HG03097 (cell line): ENCODE measurements at regions not wholly inside any gene's neighbourhood (a gene's known extent, or its start where the extent isn't known, plus 50 kb on each side); places are given as distances from the start of the nearest gene placed in this dataset.

Source experiments
- ATAC-seq: cut with Tn5 transposase; IDR thresholded peaks from one replicate; pipeline ENCODE4 v1.9.1; 2021; ENCODE audit not compliant: unreplicated experiment, low FRiP score

DNA sequence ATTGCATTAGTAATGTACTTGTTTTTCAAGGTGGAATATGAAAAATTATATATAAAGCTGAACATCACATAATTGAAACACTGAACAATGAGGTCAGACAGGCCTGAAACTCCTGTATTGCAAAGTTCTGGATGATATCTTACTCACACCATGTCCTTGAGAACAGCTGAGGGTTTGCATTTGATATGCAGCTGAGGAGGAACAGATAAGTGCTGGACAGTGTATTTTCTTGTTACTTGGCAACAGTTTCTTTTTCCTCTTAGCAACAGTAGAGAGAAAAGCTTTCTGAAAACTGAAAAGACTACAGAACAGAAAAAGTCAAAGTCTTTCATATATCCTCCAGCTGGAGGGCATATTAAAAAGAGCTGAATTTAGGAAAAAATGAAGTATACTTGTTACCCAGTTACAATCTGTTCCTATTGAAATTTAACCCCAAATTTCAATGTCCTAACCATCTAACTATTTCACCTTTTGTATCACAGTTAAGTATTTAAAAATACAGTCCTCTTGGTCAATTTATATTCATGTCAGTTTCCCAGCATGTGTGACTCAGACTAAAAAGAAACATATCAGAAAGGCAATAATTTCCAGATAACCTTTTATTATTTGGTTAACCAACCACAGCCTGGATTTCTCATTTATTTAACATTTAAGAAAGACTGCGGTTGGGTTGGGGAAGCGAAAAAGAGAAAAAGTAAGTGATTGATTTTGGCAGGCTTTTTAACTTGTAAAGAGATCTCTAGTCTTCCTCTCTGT is 733.0 kb upstream of the DPPA4 start:
- ATAC-seq, result no peak

DNA sequence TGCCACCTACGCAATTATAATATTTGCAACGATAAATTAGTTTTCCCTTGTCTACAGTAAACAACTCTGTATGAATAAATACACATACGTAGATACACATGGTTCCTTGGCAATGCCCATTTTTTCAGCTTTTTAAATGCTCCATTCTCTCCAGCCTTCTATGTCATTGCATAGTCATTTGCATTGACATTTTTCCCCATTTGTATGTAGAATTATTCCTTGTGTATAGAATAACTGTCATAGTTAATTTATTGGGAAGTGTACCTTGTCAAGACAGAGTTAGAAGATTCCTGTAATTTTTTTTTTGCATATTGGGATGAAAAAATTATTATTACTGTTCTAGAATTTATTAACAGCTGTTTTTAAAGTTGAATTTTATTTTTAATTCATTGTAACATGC is 736.7 kb upstream of the DPPA4 start:
- no peak for ATAC-seq

DNA sequence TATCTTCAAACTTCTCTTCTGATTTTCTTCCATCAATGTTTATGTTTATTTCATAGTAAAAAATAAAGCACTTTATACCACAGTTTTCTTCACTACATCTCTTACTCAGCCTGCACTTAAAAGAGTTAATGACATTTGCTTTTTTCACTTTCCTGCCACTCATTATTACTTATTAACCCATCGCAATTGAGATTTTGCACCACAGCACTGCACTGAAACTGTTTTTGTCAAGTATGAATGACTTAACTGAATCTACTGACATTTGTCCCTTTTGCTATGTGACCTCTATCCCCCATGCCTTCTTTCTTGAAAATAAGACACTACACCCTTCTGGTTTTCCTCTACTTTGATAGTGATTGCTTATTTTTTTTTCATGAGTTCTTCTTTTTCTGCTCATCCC is 739.7 kb upstream of the DPPA4 start:
- ATAC-seq, result no peak

DNA sequence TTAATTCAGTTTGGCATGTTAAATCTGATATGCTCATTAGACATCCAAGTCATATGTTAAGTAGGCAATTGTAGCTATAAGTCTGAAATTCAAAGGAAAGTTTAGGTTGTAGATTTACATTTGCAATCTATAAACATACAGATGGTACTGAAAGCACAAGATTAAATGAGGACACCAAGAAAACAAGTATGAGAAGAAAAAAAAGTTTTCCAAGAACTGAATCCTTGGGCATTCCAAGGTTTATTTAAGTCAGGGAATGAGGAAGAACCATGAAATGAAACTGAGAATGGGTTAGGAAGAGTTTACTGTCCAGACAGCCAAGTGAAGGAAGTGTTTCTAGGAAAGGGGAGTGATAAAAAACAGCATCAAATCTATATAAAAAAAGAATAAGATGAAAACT is 756.1 kb upstream of the DPPA4 start:
- no peak for ATAC-seq

DNA sequence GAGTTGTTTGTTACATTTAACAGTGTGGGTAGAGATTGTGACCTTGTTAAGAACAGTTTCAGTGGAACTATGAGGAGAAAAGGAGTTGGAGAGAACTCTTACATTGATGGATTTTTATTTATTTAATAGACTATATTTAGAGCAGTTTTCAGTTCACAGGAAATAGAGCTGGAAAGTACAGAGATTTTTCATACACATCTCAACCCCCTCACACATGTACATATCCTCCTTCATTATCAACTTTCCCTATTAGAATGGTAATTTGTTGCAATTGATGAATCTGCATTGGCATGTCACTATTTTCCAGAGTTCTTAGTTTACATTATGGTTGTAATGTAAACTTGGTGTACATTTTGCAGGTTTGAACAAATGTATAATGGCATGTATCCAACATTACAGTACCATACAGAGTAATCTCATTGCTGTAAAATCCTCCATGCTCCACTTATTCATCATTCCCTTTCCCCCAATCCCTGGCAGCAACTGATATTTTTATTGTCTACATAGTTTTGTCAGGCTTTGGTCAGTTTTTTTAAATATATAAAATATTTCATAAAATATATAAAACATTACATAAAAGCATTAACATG is 756.6 kb upstream of the DPPA4 start:
- no peak for ATAC-seq

DNA sequence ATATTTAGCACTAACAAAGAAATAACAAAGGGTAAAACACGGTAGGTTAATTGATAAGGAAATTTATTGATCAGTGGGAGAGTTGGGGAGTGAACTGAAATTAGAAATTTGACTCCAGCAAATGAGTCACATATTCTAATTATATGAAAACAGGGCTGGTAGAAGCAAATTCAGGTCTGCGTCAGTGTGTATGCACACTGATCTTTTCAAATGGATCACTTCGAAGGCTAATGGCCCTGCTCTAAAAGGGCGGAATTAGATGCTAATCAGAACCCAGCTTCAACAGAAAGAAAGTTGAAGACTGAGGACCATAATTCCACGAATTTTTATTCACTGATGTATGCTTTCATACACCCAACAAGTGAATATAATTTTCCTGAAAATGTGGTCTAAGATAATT is 762.4 kb upstream of the DPPA4 start:
- ATAC-seq, result no peak

DNA sequence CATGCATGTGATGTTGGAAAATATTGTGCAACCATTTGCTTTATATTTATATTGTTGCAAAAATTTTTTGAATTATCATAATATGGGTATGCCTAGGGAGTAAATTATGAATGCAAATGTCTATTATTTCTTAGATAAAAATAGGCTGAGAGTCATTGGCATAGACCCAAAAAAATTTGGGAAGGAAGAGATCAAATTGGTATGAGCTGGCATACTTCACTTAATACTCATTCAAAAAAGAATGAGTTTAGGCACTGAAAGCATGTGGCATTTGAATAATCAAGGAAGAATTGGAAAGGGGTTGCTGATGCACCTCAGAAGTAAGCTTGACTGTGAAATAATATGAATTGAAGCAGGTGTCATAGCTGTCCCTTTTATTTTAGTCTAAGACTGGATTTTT is 764.0 kb upstream of the DPPA4 start:
- ATAC-seq, result no peak

DNA sequence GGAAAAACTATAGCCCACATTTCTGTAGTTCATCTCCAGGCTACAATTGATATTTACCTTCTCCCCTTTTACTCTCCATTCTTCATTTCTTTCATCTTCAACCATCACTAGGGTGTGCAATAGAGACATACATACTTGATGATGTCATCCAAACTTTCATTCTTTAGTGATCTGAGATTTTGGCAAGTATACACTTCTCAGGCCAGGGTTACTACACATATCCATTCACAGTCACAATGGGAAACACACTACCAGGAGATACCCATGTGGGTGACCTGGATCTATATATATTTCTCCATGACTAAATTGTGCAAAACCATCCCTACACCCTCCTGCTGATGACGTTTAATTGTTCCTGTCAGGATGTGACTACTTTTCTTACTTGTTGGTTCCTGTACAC is 769.5 kb upstream of the DPPA4 start:
- ATAC-seq, result no peak

DNA sequence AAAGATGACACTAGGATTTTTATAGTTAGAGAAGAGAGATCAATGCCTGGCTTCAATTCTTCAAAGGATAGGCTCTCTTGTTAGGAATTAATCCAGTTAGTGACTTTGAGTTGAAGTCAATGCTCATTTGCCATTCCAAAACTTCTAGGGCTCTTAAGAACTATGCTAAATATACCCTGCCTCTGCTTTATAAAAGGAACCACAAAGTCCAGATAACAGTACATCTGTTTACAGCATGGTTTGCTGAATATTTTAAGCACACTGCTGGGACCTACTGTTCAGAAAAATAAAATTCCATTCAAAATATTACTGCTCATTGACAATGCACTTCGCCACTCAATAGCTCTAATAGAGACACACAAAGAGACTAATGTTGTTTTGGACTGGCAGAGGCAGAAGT is 786.6 kb upstream of the DPPA4 start:
- ATAC-seq, result no peak

DNA sequence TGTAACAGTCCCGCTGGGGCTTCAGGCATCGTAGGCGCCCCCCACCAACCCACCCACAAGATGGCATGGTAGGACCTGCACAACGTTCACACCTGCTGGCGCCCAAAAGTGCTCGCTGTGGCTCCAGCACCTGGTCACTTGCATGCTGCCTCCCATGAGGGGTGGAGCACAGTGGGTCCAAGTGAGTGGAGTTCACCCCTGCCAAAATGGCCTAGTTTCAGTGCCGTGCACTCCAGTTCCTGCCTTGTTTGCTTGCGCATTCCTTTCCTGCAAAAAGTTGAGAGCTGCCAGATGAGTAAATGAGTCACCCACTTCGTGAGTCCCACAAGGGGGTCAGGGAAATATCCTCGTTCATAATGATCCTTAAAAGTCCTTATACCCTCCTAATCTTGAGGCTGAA is 788.7 kb upstream of the DPPA4 start:
- ATAC-seq, result no peak

DNA sequence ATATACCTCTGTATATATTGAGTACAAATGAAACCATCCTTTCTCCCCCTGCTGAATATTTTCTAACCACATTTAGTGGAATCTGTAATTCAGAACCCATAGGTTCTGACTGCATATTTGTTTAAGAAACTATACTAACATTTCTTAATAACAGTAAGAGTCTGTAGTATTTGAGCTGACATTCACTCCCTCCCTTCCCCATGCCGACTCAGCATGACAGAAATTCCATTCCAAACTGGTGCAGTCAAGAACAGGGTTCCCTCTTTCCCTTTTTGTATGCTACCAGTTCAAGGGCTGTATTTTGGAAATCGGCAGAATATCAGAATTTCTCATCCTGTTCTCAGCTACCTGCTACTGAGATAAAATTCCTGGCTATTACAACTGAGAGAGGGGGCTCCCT is 796.6 kb upstream of the DPPA4 start:
- no peak for ATAC-seq

DNA sequence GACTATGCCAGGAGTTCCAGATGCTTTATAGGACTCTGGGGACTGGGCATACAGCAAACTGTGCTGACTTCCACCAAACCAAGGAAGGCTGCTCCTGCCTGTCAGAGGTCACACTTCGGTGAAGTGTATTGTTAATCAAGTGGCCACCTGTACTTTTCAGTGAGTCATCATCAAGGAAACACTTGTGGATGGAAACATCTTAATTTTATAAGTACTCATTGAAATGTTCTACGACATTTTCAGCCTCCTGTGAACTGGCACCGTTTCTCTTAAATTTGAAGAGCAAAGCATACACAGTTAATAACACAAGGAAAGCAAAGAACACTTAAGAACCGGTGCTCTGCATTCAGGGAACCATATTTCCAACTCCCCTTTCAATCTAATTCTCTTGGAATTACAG is 801.7 kb upstream of the DPPA4 start:
- no peak for ATAC-seq

DNA sequence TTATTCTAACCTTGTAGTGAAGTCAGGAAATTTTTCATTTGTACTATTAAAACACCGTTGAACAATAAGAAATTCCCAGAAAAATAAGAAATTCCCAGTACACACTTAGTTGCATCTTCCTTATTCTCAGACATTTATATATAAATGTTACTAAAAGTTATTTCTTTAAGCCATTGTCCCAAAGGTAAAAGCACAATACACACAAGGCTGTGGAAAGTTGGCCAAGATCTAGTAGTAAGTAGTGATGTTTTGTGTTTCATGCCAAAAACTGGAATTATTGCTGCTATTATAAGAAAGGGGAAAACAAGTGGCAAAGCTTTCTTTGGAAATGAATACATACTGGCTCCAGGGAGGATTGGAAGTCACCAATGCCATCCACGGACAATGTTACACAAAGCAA is 802.5 kb upstream of the DPPA4 start:
- no peak for ATAC-seq

DNA sequence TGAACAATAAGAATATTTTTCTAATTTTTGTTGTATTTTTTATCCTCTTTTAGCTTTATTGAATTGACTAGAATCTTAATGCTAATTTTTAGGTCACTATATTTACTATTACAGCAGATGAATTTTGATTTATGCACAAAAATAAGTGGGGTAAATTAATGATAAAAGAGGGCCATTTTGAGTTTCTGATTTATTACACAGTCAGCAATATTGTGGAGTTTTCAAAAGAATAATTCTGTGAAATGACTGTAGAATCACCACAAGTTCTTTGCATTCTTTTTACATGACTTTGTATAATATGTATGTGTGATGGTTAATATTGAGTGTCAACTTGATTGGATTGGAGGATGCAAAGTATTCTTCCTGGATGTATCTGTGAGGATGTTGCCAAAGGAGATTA is 812.4 kb upstream of the DPPA4 start:
- ATAC-seq, result no peak

DNA sequence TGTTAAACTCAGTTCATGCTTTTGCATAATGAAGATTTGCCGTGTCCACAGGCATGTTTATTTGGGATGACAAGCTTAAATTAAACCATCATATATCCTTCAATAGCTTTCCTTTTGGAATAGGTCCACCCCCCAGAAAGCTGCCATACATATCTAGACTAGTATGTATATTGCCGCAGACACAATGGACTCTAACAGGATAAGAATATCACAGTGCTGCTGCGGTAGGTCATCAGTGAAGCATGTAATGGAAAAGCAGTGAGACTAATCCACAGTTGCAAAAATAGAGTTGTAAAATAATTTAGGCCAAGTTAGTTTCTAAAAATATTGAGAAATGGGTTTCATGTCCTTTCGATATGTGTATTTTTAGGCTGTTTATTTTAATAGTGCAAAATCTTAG is 819.9 kb upstream of the DPPA4 start:
- no peak for ATAC-seq

DNA sequence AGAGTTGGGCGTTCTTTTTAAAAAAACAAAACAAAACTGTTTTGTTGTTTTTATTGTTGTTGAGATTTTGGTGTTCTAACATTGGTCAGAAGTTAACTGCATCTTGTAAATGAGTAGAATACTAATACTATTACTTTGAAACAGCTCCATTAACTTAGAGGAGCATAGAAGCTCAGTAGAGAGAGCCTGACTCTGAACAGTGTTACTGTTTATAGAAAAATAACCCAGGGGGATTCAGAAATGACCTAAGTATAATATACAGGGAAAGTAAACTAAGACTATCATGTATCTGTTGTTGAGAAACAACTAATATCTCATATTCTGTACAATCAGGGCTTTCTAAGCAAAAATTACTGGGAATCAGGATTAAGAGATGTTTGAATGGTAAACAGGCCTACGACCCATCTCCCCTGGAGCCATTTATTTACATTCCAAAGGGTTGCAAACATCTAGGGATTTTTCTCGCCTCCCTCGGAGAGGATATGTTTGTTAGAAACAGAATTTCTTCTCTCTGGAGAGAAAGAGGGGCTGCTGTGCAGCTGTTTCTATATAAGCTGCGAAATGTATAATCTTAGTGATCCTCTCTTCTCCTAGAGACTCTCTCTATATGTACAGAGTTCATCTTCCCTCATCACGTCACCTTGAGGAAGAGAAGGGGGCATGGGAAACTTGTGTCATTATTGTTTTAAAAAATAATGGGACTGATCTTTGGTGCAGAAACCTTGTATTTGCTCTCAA is 827.5 kb upstream of the DPPA4 start:
- no peak for ATAC-seq

DNA sequence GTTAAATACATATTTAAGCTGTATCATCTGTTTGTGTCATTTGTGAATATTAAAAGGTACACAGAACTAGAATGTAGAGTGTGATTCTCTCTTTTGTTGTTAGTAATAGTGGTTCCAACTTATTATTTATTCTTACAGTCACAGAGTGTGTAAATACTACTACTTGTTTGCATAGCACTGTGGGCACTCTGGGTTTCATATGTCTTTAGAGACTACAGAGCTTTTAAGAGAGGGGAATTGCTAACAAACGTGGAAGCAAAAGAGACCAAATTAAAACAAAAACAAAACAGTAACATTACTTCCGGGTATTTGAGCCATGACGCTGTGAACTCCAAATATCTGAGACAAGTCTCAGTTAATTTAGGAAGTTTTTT is 828.0 kb upstream of the DPPA4 start:
- no peak for ATAC-seq

DNA sequence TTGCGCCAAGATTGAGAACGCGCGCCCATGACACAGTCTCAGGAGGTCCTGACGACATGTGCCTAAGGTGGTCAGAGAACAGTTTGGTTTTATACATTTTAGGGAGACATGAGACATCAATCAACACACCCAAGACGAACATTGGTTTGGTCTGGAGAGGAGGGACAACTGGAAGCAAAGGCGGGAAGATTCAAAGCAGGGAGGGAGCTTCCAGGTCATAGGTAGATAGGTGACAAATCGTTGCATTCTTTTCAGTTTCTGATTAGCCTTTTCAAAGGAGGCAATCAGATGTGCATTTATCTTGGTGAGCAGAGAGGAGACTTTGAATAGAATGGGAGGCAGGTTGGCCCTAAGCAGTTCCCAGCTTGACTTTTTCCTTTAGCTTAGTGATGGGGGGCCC is 828.4 kb upstream of the DPPA4 start:
- no peak for ATAC-seq

DNA sequence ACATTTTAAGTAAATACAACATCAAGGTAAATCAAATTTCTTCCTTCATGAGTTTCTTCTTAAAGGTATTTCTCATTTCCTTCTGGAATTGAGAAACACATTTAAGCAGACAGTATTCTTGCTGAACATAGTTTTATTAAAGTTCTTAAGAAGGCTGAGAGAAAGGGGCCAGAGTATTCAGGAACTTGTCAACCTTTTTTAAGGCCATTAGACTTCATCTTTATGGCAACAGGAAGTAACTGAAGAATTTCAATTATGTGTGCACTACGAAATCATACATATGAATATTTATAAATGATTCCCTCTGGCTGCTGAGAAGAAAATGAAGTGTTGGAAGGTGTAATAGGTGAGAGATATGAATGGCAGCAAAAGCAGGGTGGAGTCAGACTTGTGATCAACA is 829.4 kb upstream of the DPPA4 start:
- ATAC-seq, result no peak

DNA sequence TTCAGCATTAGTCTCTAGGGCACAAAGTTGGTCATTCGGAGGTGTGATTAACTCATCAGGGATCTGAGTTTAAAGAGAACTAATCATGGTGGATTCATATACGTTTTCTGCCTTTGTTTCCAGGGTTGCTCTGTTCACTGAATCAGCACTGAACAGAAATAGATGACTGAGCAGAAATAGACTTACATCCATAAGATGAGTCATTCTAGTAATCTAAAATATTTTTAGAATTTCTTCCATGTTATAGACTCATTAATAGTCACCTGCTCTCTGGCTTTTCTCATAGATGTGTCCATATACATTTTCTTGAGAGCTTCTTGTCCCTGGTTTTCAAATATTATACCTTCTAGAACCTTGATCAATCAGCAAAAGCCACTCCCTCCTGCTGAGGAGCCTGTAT is 837.6 kb upstream of the DPPA4 start:
- ATAC-seq, result no peak

DNA sequence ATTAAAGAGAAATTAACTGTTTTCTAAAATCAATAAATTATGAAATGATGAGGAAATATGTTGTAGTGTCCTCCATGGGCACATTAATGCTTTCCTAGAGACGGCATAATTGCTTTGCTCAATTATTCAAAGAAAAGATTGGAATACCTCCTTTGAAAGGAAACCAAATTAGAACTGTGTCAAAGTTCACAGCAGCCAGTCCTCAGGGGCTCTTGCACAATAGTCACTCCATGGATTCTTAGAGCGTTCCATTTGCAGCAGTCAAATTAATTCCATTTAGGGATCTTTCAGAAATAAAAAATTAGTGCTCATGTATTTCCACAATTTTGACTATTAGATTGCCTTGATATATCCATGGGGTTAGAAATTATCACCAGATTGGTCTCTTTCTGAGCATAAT is 841.6 kb upstream of the DPPA4 start:
- ATAC-seq, result no peak

DNA sequence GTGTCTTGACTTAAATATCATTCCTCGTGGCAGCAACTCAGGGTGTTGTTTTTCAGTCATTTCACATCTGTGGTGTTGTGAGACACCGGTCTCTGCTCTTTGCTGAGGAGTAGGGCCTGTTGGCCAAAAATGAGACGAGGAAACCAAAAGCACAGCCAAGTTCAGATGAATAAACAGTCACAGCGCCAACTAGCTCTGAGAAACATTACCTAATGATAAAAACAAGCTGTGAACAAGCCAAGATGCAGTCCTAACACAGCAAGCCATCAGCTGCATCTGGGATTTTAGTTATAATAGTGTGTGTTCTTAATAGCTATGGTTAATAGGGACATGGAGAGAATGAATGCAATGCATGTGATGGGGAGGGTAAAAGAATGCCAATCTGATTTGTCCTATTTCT is 843.4 kb upstream of the DPPA4 start:
- no peak for ATAC-seq
